Keratinocyte (primary cell): ENCODE measurements at regions not wholly inside any gene's neighbourhood (a gene's known extent, or its start where the extent isn't known, plus 50 kb on each side); places are given as distances from the start of the nearest gene placed in this dataset.
"Not testable (repeated sequence)": the region's sequence is repeated elsewhere in the genome, so short reads cannot be mapped to it uniquely, and the experiment has no call there.

ENCODE experiments used
- DNase-seq: peaks from one replicate; pipeline ENCODE4 v3.0.0-alpha.2; 2011; ENCODE audit warnings: low read depth, missing footprints, low spot score
- FAIRE-seq: peaks from 2 replicates; lab custom pipeline; 2011; peaks lifted over from hg19 to GRCh38; lab: Jason Lieb, UNC
- H2AFZ ChIP-seq: 2 replicates; pipeline ENCODE4 v1.6.0; 2012; ENCODE audit warnings: low read length, control low read depth, inconsistent platforms; ENCODE audit not compliant: control insufficient read depth
- H3K27ac ChIP-seq: 2 replicates; pipeline ENCODE4 v1.5.1; 2011; ENCODE audit warnings: low read length; ENCODE audit not compliant: control insufficient read depth, insufficient read depth
- H3K27me3 ChIP-seq: 3 replicates; pipeline ENCODE4 v1.6.0; 2011; ENCODE audit warnings: low read length; ENCODE audit not compliant: control insufficient read depth, insufficient read depth; ENCODE audit errors: extremely low read depth
- H3K36me3 ChIP-seq, 2 experiments: 2 replicates in 1 of 2; 3 replicates in 1 of 2; pipeline ENCODE4 v1.5.1; 2011; ENCODE audit warnings: low read length in 2 of 2, mild to moderate bottlenecking in 1 of 2; ENCODE audit not compliant: control insufficient read depth in 2 of 2, insufficient read depth in 2 of 2; ENCODE audit errors: extremely low read depth in 1 of 2
- H3K4me1 ChIP-seq: 3 replicates; pipeline ENCODE4 v1.5.1; 2011; ENCODE audit warnings: low read length; ENCODE audit not compliant: control insufficient read depth, insufficient read depth; ENCODE audit errors: extremely low read depth
- H3K4me2 ChIP-seq: 3 replicates; pipeline ENCODE4 v1.6.0; 2011; ENCODE audit warnings: low read depth, low read length; ENCODE audit not compliant: control insufficient read depth, insufficient read depth; ENCODE audit errors: extremely low read depth
- H3K4me3 ChIP-seq, 3 experiments: fragments of 200-600 bp in 1 of 3; sonication (generic) in 1 of 3; 2 replicates in 2 of 3; 3 replicates in 1 of 3; pipeline ENCODE4 v1.5.1; 2011 to 2016; ENCODE audit warnings: low read length in 3 of 3, mild to moderate bottlenecking in 3 of 3, control low read depth in 2 of 3, inconsistent platforms in 1 of 3, low read depth in 1 of 3, mixed read lengths in 1 of 3, mixed run types in 1 of 3, moderate library complexity in 1 of 3; ENCODE audit not compliant: control insufficient read depth in 2 of 3, insufficient read depth in 2 of 3; ENCODE audit errors: extremely low read depth in 1 of 3
- H3K79me2 ChIP-seq: 2 replicates; pipeline ENCODE4 v1.6.0; 2012; ENCODE audit warnings: low read length; ENCODE audit not compliant: control insufficient read depth, insufficient read depth
- H3K9ac ChIP-seq: 3 replicates; pipeline ENCODE4 v1.6.0; 2011; ENCODE audit warnings: low read length; ENCODE audit not compliant: control insufficient read depth, insufficient read depth; ENCODE audit errors: extremely low read depth
- H3K9me1 ChIP-seq: 3 replicates; pipeline ENCODE4 v1.6.0; 2011; ENCODE audit warnings: low read length; ENCODE audit not compliant: control insufficient read depth, insufficient read depth; ENCODE audit errors: extremely low read depth
- H3K9me3 ChIP-seq: 2 replicates; pipeline ENCODE4 v1.5.1; 2012; ENCODE audit warnings: low read depth, low read length; ENCODE audit not compliant: control insufficient read depth
- H4K20me1 ChIP-seq: 3 replicates; pipeline ENCODE4 v1.6.0; 2011; ENCODE audit warnings: low read length; ENCODE audit not compliant: control insufficient read depth, insufficient read depth; ENCODE audit errors: extremely low read depth
- dilution Hi-C: fragments of 300-500 bp; cut with MboI; formaldehyde crosslinking; loops from one replicate; pipeline ENCODE4 v1.7.0; 2020; ENCODE audit warnings: low sequenced_read_pairs; ENCODE audit not compliant: extremely low pct_ligation_motif_present

GRCh38 chr16:88159897-88160335 lies 208.7 kb downstream of the BANP start:
- H3K9ac ChIP-seq, H3K9me1 ChIP-seq, H3K36me3 ChIP-seq, H3K27me3 ChIP-seq, H3K4me1 ChIP-seq, H2AFZ ChIP-seq, H3K27ac ChIP-seq, H3K4me2 ChIP-seq, DNase-seq, H3K79me2 ChIP-seq, dilution Hi-C loops, H3K9me3 ChIP-seq, H3K4me3 ChIP-seq, H4K20me1 ChIP-seq, FAIRE-seq: not testable (repeated sequence)

- H3K27ac ChIP-seq, H3K4me2 ChIP-seq, H3K4me3 ChIP-seq, H3K36me3 ChIP-seq, H3K9ac ChIP-seq, H3K27me3 ChIP-seq, H3K79me2 ChIP-seq, H3K4me1 ChIP-seq, H4K20me1 ChIP-seq, FAIRE-seq, DNase-seq, H2AFZ ChIP-seq, H3K9me3 ChIP-seq, H3K9me1 ChIP-seq, dilution Hi-C loops: not testable (repeated sequence)
These were observed 210.0 kb downstream of the BANP start for GRCh38 chr16:88161191-88161590.

DNA sequence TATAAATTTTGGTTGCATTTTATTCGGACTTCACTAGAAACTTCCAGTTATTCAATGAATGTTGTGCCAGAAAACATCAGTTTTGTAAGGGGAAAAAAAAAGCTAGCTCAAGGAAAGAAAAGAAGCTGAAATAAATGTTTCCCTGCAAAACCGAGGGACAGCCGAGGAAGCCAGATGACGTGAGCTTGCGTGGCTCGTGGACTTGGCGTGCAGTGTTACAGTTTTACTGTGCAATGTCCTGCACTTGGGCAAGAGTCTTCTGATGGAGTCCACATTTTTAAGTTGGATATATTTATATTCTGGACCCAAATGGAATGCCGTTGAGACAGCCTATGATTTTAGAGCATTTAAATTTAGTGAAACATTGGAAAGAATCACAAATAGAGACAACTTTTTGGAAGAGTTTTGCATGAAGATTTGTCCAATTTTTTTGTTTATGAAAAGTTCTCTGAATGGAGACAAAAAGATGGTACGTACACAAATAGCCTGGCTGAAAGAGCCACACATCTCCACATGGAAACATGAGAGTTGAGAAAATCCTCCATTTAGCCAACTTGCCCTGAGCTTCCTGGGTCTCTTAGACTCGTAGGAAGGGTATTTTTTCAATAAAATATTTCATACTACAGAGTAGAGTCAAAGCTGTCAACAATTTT lies 210.5 kb downstream of the BANP start:
- H3K4me2 ChIP-seq, FAIRE-seq, H3K9ac ChIP-seq, H3K9me1 ChIP-seq, DNase-seq, dilution Hi-C loops, H4K20me1 ChIP-seq, H3K79me2 ChIP-seq, H3K36me3 ChIP-seq, H3K9me3 ChIP-seq, H2AFZ ChIP-seq, H3K27me3 ChIP-seq, H3K4me1 ChIP-seq, H3K27ac ChIP-seq, H3K4me3 ChIP-seq: not testable (repeated sequence)

GRCh38 chr16:88162778-88163177 lies 211.5 kb downstream of the BANP start:
- H3K9ac ChIP-seq, H3K4me1 ChIP-seq, H3K79me2 ChIP-seq, H3K4me2 ChIP-seq, H3K9me1 ChIP-seq, H3K27me3 ChIP-seq, H2AFZ ChIP-seq, H3K9me3 ChIP-seq, DNase-seq, H3K36me3 ChIP-seq, H3K4me3 ChIP-seq, H4K20me1 ChIP-seq, H3K27ac ChIP-seq, FAIRE-seq, dilution Hi-C loops: not testable (repeated sequence)

DNA sequence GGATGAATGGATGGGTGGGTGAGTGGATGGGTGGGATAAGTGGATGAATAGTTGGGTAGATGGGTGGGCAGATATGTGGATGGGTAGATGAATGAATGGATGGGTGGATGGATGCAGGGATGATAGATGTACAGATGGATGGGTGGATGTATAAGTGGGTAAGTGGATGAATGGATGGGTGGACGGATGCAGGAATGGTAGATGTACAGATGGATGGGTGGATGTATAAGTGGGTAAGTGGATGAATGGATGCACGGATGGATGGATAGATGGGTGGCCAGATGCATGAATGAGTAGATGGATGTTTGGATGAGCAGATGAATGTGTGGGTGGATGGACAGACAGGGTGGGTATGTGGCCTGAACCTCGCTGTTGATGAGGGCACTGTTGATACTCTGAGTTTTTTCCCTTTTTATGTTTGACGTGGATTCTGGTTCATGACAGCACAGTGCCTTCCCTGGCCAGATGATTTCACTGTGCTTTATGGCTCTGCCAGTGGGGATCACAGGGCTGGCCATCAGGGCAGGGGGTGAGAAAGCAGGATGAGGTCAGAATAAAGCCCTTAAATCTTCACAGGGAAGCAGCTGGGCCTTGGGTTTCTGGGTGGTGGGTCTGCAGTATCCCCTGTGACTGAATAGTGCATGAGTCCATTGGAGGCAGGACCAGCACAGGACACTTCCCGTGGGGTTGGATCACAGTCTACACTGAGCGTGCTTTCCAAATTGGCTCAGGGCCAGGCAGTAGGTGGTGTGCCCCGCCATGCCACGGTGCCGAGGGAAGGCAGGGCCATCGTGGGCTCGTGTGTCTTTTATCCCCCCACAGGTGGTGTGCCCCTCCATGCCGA lies 213.2 kb downstream of the BANP start:
- H3K4me2 ChIP-seq, H3K4me3 ChIP-seq, H3K9ac ChIP-seq, H3K36me3 ChIP-seq, DNase-seq, H3K9me3 ChIP-seq, dilution Hi-C loops, H3K27ac ChIP-seq, H2AFZ ChIP-seq, H3K79me2 ChIP-seq, H3K4me1 ChIP-seq, H4K20me1 ChIP-seq, FAIRE-seq, H3K9me1 ChIP-seq: not testable (repeated sequence)
- peaks cover 17% of the 10 kb centered on the region for H3K27me3 ChIP-seq
